ENCODE measurements at regions not wholly inside any gene's neighbourhood (a gene's known extent, or its start where the extent isn't known, plus 50 kb on each side); places are given as distances from the start of the nearest gene placed in this dataset.

DNA sequence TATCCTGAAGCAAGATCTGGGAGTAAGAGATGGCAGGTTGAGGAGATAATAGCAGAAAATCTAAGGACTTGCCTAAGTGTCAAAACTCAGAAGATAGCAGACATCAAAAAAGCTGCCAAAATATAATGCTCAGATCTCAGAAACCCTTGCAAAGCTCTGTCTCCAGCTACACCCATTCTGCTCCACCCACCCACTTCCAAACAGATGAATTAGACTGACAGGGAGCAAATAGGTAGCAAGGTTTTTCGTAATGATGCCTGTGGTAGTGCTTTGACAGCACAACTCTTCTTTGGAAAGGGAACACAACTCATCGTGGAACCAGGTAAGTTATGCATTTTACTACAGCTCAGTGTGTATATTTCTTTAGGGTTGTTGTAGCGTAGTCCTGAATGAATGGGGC is 132.6 kb downstream of the DAD1 start:
- TF ChIP-seq ZFP30 (CRISPR knock-in tag; IDR thresholded peaks at IDR 0.05) (no peak), PPARA (CRISPR knock-in tag; IDR thresholded peaks at IDR 0.05; ENCODE audit: borderline replicate concordance) (no peak), ZC3H10 (CRISPR knock-in tag; IDR thresholded peaks at IDR 0.05) (no peak), ZNF70 (CRISPR knock-in tag; IDR thresholded peaks at IDR 0.05) (no peak), ZFP3 (CRISPR knock-in tag; IDR thresholded peaks at IDR 0.05) (no peak), CSDC2 (CRISPR knock-in tag; IDR thresholded peaks at IDR 0.05) (no peak), ISL1 (CRISPR knock-in tag; IDR thresholded peaks at IDR 0.05) (no peak), ARNTL (CRISPR knock-in tag; IDR thresholded peaks at IDR 0.05; ENCODE audit: borderline replicate concordance, low read depth) (no peak), RARB (CRISPR knock-in tag; IDR thresholded peaks at IDR 0.05) (no peak)
- TF ChIP-seq, protein P1, sequence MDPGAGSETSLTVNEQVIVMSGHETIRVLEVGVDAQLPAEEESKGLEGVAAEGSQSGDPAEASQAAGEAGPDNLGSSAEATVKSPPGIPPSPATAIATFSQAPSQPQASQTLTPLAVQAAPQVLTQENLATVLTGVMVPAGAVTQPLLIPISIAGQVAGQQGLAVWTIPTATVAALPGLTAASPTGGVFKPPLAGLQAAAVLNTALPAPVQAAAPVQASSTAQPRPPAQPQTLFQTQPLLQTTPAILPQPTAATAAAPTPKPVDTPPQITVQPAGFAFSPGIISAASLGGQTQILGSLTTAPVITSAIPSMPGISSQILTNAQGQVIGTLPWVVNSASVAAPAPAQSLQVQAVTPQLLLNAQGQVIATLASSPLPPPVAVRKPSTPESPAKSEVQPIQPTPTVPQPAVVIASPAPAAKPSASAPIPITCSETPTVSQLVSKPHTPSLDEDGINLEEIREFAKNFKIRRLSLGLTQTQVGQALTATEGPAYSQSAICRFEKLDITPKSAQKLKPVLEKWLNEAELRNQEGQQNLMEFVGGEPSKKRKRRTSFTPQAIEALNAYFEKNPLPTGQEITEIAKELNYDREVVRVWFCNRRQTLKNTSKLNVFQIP (CRISPR knock-in tag; IDR thresholded peaks at IDR 0.05; ENCODE audit: borderline replicate concordance, low read depth): no peak
- TF ChIP-seq, protein P2, sequence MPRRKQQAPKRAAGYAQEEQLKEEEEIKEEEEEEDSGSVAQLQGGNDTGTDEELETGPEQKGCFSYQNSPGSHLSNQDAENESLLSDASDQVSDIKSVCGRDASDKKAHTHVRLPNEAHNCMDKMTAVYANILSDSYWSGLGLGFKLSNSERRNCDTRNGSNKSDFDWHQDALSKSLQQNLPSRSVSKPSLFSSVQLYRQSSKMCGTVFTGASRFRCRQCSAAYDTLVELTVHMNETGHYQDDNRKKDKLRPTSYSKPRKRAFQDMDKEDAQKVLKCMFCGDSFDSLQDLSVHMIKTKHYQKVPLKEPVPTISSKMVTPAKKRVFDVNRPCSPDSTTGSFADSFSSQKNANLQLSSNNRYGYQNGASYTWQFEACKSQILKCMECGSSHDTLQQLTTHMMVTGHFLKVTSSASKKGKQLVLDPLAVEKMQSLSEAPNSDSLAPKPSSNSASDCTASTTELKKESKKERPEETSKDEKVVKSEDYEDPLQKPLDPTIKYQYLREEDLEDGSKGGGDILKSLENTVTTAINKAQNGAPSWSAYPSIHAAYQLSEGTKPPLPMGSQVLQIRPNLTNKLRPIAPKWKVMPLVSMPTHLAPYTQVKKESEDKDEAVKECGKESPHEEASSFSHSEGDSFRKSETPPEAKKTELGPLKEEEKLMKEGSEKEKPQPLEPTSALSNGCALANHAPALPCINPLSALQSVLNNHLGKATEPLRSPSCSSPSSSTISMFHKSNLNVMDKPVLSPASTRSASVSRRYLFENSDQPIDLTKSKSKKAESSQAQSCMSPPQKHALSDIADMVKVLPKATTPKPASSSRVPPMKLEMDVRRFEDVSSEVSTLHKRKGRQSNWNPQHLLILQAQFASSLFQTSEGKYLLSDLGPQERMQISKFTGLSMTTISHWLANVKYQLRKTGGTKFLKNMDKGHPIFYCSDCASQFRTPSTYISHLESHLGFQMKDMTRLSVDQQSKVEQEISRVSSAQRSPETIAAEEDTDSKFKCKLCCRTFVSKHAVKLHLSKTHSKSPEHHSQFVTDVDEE (CRISPR knock-in tag; IDR thresholded peaks at IDR 0.05): no peak
- TF ChIP-seq, protein P3, sequence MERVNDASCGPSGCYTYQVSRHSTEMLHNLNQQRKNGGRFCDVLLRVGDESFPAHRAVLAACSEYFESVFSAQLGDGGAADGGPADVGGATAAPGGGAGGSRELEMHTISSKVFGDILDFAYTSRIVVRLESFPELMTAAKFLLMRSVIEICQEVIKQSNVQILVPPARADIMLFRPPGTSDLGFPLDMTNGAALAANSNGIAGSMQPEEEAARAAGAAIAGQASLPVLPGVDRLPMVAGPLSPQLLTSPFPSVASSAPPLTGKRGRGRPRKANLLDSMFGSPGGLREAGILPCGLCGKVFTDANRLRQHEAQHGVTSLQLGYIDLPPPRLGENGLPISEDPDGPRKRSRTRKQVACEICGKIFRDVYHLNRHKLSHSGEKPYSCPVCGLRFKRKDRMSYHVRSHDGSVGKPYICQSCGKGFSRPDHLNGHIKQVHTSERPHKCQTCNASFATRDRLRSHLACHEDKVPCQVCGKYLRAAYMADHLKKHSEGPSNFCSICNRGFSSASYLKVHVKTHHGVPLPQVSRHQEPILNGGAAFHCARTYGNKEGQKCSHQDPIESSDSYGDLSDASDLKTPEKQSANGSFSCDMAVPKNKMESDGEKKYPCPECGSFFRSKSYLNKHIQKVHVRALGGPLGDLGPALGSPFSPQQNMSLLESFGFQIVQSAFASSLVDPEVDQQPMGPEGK (CRISPR knock-in tag; IDR thresholded peaks at IDR 0.05; ENCODE audit: borderline replicate concordance): no peak
- TF ChIP-seq, protein P4, sequence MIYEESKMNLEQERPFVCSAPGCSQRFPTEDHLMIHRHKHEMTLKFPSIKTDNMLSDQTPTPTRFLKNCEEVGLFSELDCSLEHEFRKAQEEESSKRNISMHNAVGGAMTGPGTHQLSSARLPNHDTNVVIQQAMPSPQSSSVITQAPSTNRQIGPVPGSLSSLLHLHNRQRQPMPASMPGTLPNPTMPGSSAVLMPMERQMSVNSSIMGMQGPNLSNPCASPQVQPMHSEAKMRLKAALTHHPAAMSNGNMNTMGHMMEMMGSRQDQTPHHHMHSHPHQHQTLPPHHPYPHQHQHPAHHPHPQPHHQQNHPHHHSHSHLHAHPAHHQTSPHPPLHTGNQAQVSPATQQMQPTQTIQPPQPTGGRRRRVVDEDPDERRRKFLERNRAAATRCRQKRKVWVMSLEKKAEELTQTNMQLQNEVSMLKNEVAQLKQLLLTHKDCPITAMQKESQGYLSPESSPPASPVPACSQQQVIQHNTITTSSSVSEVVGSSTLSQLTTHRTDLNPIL (CRISPR knock-in tag; IDR thresholded peaks at IDR 0.05; ENCODE audit: low read depth): no peak
